Loucy (cell line): ENCODE measurements at regions not wholly inside any gene's neighbourhood (a gene's known extent, or its start where the extent isn't known, plus 50 kb on each side); places are given as distances from the start of the nearest gene placed in this dataset.

ENCODE experiments used
- CTCF ChIP-seq: fragments of 200-600 bp; sonication (generic); conservative IDR thresholded peaks from 2 replicates; pipeline ENCODE4 v1.5.1; 2014; ENCODE audit warnings: mild to moderate bottlenecking, antibody characterized with exemption, low read length
- EZH2phosphoT487 ChIP-seq: fragments of 200-600 bp; IDR thresholded peaks from 2 replicates; pipeline ENCODE4 v1.6.1; 2018; ENCODE audit warnings: antibody characterized with exemption, mild to moderate bottlenecking, moderate library complexity, borderline replicate concordance

- TF ChIP-seq CTCF (no peak), EZH2phosphoT487 (no peak)
Observed at GRCh38 chr11:90555477-90555876, 332.6 kb upstream of the CHORDC1 start.
